HEK293 (cell line): ENCODE measurements at regions not wholly inside any gene's neighbourhood (a gene's known extent, or its start where the extent isn't known, plus 50 kb on each side); places are given as distances from the start of the nearest gene placed in this dataset.

ENCODE experiments used
- CTCF ChIP-seq: fragments of 450-650 bp; formaldehyde crosslinking; IDR thresholded peaks from 2 replicates; pipeline ENCODE4 v1.5.1; 2016; ENCODE audit warnings: missing biosample characterization, missing genetic modification characterization
- HOXA7 ChIP-seq: sonication (generic); formaldehyde crosslinking; IDR thresholded peaks from 2 replicates; pipeline ENCODE4 v1.8.1; 2022; ENCODE audit warnings: missing genetic modification reagents, borderline replicate concordance
- INSM2 ChIP-seq: fragments of 450-650 bp; formaldehyde crosslinking; IDR thresholded peaks from 2 replicates; pipeline ENCODE4 v1.5.1; 2016; ENCODE audit warnings: missing biosample characterization, missing genetic modification characterization
- ZNF394 ChIP-seq: fragments of 450-650 bp; formaldehyde crosslinking; IDR thresholded peaks from 2 replicates; pipeline ENCODE4 v1.5.1; 2016; ENCODE audit warnings: missing biosample characterization, missing genetic modification characterization, mild to moderate bottlenecking, moderate library complexity, borderline replicate concordance
- ZNF791 ChIP-seq: fragments of 450-650 bp; formaldehyde crosslinking; IDR thresholded peaks from 2 replicates; pipeline ENCODE4 v1.5.1; 2016; ENCODE audit warnings: missing biosample characterization, missing genetic modification characterization

GRCh38 chr11:123321636-123322035 lies 108.4 kb upstream of the GRAMD1B start:
- TF ChIP-seq HOXA7 (CRISPR knock-in tag) (no peak), ZNF394 (no peak), CTCF (tag by site-specific recombination) (no peak), ZNF791 (no peak), INSM2 (tag by site-specific recombination) (no peak)
